ENCODE measurements at regions not wholly inside any gene's neighbourhood (a gene's known extent, or its start where the extent isn't known, plus 50 kb on each side); places are given as distances from the start of the nearest gene placed in this dataset.

- no peaks in the 10 kb centered on the region for H3K9me2 ChIP-seq (ENCODE audit: insufficient read depth, low read length)
- CTCF ChIA-PET (ENCODE audit: unreplicated experiment): no interaction called here
These were observed 138.1 kb downstream of the C5orf15 start for GRCh38 chr5:133830281-133830680.

GRCh38 chr5:133829786-133830185 is 138.6 kb downstream of the C5orf15 start:
- Histone ChIP-seq H3K79me2 (ENCODE audit: insufficient read depth, low read depth, low read length) (no peaks in the 10 kb centered on the region), H3K4me3 (ENCODE audit: low read depth, low read length, poor library complexity, severe bottlenecking) (no peak overlapping the region), H3K36me3 (ENCODE audit: insufficient read depth, low read length) (no peaks in the 10 kb centered on the region), H4K20me1 (ENCODE audit: insufficient read depth, low read length) (no peaks in the 10 kb centered on the region), H3K9me3 (ENCODE audit: low read length) (no peaks in the 10 kb centered on the region), H3K4me1 (ENCODE audit: insufficient read depth, low read length, poor library complexity, severe bottlenecking) (no peaks in the 10 kb centered on the region), H2AFZ (ENCODE audit: low read length) (no peak overlapping the region), H3K4me2 (ENCODE audit: low read length) (no peak overlapping the region), H3K9me2 (ENCODE audit: insufficient read depth, low read length) (no peaks in the 10 kb centered on the region), H3K27ac (ENCODE audit: low read depth, low read length, poor library complexity, severe bottlenecking) (no peak overlapping the region)
- POLR2A ChIA-PET: no interaction called here
- CTCF ChIA-PET (ENCODE audit: unreplicated experiment): no interaction called here
- no peak for DNase-seq (ENCODE audit: low spot score)
- TF ChIP-seq CTCF (conservative IDR thresholded peaks at IDR 0.05; ENCODE audit: low read length) (no peak), EZH2phosphoT487 (IDR thresholded peaks at IDR 0.05; ENCODE audit: borderline replicate concordance, low read depth, low read length) (no peak)
- BruUV-seq (replicated peaks): no TSS peak
- intact Hi-C loops (cut with micrococcal nuclease; ENCODE audit: unreplicated experiment): no loop called here

More at GRCh38 chr5:133830281-133830680, 138.1 kb downstream of the C5orf15 start:
- no peak for DNase-seq (ENCODE audit: low spot score)
- Histone ChIP-seq H3K9me3 (ENCODE audit: low read length) (no peaks in the 10 kb centered on the region), H3K4me3 (ENCODE audit: low read depth, low read length, poor library complexity, severe bottlenecking) (no peak overlapping the region), H2AFZ (ENCODE audit: low read length) (no peak overlapping the region), H3K4me2 (ENCODE audit: low read length) (no peak overlapping the region), H3K4me1 (ENCODE audit: insufficient read depth, low read length, poor library complexity, severe bottlenecking) (no peaks in the 10 kb centered on the region), H3K79me2 (ENCODE audit: insufficient read depth, low read depth, low read length) (no peaks in the 10 kb centered on the region), H3K36me3 (ENCODE audit: insufficient read depth, low read length) (no peaks in the 10 kb centered on the region), H4K20me1 (ENCODE audit: insufficient read depth, low read length) (no peaks in the 10 kb centered on the region), H3K27ac (ENCODE audit: low read depth, low read length, poor library complexity, severe bottlenecking) (no peak overlapping the region)
- TF ChIP-seq CTCF (conservative IDR thresholded peaks at IDR 0.05; ENCODE audit: low read length): no peak
- TF ChIP-seq EZH2phosphoT487 (IDR thresholded peaks at IDR 0.05; ENCODE audit: borderline replicate concordance, low read depth, low read length): no peak
- BruUV-seq (replicated peaks): no TSS peak
- POLR2A ChIA-PET: no interaction called here
- intact Hi-C loops (cut with micrococcal nuclease; ENCODE audit: unreplicated experiment): no loop called here

GRCh38 chr5:133828722-133829121 is 139.7 kb downstream of the C5orf15 start:
- H4K20me1 ChIP-seq (ENCODE audit: insufficient read depth, low read length): no peaks in the 10 kb centered on the region
- H3K9me3 ChIP-seq (ENCODE audit: low read length): no peaks in the 10 kb centered on the region
- BruUV-seq (replicated peaks): no TSS peak
- DNase-seq (ENCODE audit: low spot score): no peak
- H3K27ac ChIP-seq (ENCODE audit: low read depth, low read length, poor library complexity, severe bottlenecking): no peak overlapping the region
- no peaks in the 10 kb centered on the region for H3K9me2 ChIP-seq (ENCODE audit: insufficient read depth, low read length)
- TF ChIP-seq CTCF (conservative IDR thresholded peaks at IDR 0.05; ENCODE audit: low read length): no peak
- POLR2A ChIA-PET: no interaction called here
- no peaks in the 10 kb centered on the region for H3K4me1 ChIP-seq (ENCODE audit: insufficient read depth, low read length, poor library complexity, severe bottlenecking)
- H2AFZ ChIP-seq (ENCODE audit: low read length): no peak overlapping the region
- intact Hi-C loops (cut with micrococcal nuclease; ENCODE audit: unreplicated experiment): no loop called here
- no peaks in the 10 kb centered on the region for H3K79me2 ChIP-seq (ENCODE audit: insufficient read depth, low read depth, low read length)
- H3K36me3 ChIP-seq (ENCODE audit: insufficient read depth, low read length): no peaks in the 10 kb centered on the region
- CTCF ChIA-PET (ENCODE audit: unreplicated experiment): no interaction called here
- no peak overlapping the region for H3K4me2 ChIP-seq (ENCODE audit: low read length)
- H3K4me3 ChIP-seq (ENCODE audit: low read depth, low read length, poor library complexity, severe bottlenecking): no peak overlapping the region

Measured in OCI-LY7 (cell line).